ENCODE measurements at regions not wholly inside any gene's neighbourhood (a gene's known extent, or its start where the extent isn't known, plus 50 kb on each side); places are given as distances from the start of the nearest gene placed in this dataset.

GRCh38 chr1:68291688-68292384, 59.5 kb upstream of the WLS start:
- TF ChIP-seq CTCF (IDR thresholded peaks at IDR 0.05) (no peak), POLR2A (IDR thresholded peaks at IDR 0.05) (no peak)
